Suppressor macrophage treated with lipopolysaccharide for 1 hour (primary cell): ENCODE measurements at regions not wholly inside any gene's neighbourhood (a gene's known extent, or its start where the extent isn't known, plus 50 kb on each side); places are given as distances from the start of the nearest gene placed in this dataset.

Source experiments
- DNase-seq, 3 donors: peaks; one replicate each; pipeline ENCODE4 v3.0.0-alpha.2; 2020 to 2022

DNA sequence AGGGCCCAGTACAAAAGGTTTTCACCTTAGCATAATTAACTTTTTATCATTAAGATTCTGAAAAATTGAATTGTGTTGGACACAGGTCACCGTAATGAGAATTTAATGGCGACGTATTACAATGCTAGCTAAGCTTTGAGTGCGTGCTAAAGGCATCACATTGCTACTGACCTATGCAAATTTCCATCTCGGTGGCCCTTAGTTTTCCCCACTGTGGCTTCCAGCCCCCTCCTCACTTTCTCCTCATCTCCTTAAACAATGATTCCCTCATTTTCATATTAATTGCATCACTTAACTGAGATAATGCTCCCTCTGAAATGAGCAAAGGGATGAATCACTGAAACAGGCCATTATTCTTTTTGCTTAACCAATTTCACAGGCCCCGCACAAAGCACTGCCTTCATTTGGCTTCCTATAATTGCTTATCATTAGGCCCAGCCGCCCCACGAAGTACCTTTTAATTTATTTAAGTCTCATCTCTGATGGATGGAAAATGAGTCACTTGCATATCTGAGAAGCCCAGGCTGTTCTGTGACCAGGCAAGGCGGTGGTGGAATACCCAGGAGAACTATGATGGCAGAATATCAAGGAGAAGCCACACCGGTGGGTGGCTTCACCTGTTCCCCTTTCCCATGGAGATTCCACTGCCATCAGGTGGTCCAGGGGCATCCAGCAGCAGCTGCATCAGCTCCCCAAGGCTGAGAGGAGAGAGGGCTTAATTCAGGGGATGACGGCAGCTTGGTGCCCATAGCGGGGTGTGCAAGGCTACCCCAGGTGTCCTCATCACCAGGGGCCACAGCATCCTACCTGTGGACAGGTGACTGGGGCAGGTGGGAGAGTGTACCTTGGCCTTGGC is 223.8 kb upstream of the BOD1L1 start:
- no peak for DNase-seq

DNA sequence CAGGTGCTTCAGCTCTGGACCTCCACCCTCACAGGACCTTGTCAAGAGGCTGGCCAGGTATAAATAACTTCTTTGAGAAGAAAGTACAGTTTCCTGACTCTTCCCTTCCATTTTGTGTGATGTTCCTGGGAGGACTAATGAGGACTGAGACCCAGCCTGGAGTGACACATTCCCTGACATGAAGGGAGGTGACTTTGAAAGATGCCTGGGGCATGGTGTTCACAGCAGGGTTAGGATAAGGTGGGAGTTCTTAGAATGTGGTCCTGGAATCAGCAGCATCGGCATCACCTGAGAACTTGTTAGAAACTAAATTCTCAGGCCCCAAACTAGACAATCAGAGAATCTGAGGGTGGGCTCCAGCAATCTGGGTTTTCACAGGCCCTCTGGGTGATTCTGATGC is 224.9 kb upstream of the BOD1L1 start:
- no peak for DNase-seq

DNA sequence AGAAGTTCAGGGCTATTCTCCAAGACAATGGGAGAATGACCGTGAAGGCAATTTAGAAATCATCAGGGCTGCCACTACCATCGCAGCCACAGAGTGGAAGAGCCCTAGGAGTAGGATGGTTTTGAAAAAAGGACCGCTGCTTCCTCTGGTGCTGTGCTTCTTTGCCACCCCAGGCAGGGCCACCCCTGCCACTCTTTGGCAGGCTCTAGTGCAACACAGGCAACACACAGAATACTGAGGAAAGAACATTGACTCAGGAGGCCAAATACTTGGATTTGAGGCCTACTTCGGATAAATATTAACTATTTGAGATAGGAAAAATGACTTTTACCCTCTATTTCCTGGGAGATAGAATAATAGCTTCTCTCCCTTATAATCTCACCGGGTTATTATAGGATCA is 228.9 kb upstream of the BOD1L1 start:
- DNase-seq, result no peak

DNA sequence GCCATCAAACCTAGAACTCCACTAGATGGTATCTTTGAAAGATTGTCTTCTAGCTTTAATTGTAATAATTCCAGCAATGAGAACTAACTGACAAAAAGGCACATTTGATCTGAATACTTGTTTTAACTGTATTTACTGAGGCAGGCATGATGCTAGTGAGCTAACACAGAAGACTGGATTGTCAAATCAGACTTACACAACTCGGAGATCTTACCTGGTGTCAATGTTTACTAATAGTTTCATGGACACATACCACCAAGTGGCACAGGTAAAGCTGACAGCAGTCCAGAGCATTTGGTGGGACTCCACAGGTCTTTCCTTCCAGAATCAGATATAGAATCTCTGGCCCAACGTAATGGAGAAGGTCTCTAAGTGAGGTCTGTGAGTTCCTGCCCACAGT is 229.9 kb upstream of the BOD1L1 start:
- DNase-seq, result no peak

DNA sequence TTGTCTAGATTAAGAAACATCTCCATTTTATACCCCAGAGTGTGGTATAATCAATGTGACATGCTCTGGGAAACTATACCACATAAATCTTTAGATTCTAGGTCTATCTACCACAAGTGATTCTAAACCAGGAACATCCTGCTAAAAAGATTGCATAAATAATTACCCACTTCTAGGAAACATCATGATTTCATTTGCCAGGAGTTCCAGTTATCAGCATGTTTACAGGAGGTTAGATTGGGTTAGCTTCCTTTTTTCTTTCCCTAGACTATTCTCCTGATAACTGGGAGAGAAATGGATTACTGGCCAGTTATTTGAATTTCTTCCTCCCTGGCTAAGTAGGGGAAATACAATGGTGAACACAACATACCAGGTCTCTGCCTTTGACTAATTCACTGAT is 230.3 kb upstream of the BOD1L1 start:
- no peak for DNase-seq

DNA sequence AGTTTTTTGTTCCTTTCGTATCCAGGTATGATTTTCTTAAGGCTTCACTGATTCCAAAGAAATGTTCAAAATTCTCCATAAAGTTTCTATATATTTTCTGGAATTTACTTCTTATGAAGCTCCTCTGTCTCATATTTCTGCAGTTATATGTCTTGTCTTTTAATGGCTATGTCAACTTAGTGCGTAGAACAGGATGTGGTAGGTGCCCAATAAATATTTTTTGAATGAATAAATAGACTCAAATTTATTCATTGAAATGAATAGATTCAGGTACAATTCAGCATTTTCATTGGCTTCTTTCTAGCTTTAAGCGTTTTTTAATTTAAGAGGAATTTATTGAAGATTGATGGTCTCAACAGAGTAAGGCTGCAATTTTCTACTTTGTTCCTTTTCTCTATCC is 231.9 kb upstream of the BOD1L1 start:
- no peak for DNase-seq

DNA sequence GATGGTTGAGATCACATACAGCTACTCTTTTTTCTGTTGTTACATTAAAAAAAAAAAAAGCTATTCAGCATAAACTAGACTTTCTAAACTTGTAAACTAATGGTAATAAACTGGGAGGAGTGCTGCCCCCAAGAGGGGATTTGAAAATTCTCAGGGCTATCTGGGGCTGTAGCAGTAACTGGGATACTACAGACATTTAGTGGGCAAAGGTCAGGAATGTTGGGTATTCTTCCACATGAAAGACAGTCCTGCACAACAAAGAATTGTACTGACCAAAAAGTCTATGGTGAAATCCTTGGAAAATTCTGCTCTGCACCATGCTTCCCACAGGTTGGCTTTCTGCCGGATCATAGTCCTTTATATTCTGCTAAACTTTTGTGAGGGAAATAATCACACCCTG is 232.6 kb upstream of the BOD1L1 start:
- DNase-seq, result no peak

DNA sequence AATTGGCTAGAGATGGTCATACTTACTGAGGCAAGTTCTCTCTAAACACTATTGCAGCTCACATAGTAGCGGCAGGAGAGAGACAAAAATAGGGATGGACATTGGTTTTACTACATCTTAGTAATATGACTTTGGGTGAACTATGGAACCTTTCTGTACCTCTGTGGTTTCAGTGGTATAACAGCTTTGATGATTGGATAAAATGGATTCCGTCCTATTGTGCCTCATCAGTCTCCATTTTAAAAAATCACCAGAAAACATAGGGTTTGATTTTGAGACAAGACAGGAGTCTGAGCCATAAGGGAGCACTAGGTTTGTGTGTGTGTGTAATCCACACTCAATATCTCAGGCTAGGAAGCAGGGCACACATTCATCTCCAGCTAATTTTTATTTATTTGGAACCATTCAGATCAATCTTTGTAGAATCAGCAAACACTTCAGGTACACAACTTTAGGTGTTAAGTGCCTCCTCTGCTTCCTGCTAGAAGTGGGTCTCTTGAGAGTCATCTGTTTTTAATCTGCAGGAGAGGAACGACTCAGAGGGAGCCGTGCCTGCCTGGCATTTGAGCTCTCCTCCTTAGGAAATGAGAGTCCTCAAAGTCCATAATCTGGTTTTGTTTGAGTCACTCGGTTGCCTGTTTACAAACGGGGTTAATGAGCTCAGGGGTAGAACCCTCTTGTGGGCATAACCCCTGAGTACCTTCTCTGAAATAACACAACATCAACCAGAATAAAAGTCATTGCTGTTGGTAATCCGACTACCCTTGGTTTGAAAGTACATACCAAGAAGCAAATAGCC is 238.5 kb upstream of the BOD1L1 start:
- no peak for DNase-seq

DNA sequence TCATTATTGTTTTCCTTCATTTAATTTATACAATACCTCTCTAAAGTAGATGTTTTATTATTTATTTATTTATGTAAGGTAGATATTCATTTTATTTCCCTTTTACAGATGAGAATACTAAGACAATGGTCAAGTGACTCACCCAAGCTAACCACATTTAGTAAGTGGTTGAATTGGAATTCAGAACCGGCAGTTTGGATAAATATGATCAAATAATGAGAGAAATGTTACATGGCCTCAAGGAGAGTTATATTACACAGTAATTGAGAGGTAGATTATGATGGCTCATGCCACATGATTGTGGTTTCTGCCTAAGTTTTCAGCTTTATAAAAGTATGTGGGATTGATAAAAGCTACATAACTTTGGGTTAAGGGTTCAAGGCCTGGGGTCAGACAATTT is 239.4 kb upstream of the BOD1L1 start:
- DNase-seq, result no peak

DNA sequence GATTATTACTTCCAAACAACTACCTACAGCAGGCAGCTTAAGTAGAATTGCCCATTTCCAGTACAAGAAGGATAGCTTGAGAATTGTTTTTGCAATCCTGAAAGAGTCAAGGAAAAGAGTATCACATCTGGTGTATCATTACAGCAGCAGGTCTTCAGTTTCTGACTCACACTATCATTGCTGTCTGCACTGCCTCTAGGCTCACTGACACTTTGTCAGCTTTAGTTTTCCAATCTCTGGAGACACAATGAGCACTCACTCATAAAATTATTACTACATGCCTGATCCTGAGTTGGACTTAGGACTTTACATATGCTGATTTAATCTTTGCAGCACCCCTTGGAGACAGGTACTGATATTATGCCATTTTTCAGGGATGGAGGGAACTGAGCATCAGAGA is 244.6 kb upstream of the BOD1L1 start:
- DNase-seq, result no peak

DNA sequence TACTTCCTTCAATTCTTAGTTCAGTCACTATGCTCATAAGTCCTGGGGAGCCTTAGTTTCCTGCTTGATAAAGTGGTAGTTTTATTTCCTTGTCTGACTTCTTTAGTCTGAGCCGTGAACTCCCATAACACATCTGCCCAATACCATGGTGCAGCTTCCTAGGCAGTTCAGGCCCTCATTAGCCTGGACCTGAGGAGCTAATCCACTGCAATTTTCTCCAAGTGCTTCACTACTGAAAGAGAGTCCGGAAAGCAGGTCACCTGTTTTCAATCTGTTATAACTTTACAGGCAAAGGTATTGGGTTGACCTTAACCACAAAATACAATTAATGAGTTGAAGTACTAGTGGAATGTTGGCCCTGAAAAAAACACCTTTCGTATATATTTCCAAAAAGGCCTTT is 245.4 kb upstream of the BOD1L1 start:
- no peak for DNase-seq

DNA sequence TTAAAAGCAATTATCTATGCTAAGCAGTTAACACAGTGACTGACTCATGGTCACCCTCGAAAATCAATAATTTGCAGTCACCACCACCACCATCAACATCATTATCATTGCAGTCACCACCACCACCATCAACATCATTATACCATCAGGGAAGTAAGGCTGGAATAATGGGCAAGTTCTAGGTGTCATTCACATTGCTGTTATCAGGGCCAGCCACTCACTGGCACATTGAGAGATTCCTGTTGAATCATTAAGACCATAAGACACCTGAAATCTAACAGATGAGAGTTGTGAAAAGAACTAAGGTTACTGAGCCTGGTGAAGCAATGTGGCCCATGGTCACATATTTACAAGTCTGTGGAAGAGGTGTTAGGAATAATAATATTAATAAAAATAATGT is 247.7 kb upstream of the BOD1L1 start:
- no peak for DNase-seq

DNA sequence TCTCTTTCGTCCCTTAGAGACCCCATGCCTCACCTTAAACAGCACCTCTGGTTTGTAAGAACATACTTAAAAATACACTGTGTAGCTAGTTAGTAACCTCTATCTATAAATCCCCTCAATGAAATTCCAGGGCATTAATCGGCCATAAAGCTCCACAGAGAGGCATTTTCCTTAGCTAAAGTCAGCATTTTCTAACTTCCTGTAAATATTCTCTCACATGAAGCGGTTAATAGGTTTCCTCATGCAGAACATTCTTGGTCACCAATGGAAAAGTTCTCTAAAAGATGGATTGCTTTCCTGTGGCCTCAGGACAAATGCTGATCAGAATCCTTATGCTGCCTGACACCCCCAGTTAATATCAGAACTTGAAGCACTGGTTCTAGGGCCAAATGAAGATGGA is 248.6 kb upstream of the BOD1L1 start:
- DNase-seq, result no peak

DNA sequence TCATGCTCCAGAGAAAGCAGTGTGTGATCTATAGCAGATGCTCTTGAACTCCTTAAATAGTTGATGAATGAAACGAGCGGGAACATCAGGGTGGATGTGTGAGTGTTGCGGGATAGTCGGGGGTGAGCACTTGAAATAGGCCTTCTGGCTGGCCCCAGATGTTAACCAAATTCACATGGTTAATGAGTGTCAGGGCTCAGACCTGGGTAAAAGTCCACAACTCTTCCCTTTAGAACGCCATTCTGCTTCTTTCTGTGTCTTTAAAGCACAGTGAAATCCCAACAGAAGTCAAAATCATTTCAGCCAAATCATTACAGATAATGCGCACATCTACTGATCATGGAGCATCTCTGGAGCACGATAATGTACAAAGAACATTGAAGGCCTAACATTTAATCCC is 249.4 kb upstream of the BOD1L1 start:
- DNase-seq, result no peak

DNA sequence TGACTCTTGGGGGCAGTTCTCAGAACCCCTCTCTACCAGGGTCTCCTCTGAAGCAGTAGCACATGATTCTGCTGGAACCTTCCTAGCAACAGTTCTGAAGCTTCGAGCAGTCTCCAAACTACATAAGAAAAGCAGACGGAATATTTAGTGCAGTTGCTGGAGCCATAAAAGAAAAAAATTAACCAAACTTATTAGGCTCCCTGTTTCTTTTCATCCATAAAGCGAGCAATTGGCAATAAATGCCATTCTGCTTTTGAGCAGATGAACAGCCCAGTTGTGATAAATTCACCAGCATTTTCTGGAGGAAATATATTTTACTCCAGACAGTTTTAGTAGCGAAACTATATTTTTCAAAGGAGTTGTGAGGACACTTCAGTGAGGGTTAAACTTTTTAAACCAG is 250.1 kb upstream of the BOD1L1 start:
- DNase-seq, result no peak

DNA sequence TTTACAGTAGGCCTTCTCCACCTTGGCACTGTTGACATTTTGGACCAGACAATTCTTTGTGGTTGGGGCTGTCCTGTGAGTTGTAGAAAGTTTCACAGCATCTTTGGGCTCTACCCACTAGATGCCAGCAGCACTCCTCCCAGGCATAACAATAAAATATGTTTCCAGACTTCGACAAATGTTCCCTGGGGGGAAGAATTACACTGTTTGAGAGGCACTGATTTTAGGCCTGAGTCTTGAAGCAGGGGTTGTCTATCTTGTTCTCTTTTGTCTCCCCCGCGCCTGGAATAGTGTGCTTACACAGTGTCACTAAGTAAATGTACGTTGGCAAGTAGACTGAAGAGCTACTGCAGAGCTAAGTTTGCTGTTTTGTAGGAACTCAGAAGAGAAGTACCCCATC is 254.4 kb upstream of the BOD1L1 start:
- DNase-seq, result no peak

DNA sequence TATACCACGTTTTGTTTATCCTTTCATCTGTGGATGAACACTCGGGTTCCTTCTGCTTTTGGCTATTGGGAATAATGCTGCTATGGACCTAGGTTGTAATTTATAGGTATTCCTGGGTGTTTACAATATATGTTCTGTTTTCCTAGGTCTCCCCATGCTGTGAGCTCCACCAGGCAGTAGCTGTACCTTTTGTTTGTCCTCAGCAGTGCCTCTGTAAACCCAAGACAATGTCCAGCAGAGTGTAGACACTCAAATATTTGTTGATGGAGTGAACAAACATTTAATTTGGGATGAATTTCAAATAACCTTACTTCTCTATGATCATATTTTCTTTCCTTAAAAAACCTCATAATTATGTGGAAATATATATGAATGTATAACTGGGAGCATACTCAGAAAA is 259.5 kb upstream of the BOD1L1 start:
- no peak for DNase-seq

DNA sequence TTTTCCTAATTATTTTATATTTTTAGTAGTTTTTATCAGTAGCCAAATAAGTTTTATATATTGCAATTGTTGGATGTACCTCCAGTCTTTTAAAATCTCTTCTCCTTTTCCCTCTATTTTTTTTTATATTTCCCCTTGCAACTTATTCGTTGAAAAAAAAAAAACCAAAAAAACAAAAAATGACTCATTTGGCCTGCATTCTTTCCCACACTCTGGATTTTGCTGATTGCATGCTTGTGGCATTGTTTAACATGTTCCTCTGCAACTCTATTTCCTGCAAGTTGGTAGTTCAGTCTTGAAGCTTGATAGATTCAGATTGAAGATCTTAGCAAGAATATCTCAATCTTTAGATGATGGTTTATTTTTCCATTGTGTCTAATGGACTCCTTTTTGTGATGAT is 260.6 kb upstream of the BOD1L1 start:
- DNase-seq, result peak in 2 of 3 donors; percentile 16 to 34

DNA sequence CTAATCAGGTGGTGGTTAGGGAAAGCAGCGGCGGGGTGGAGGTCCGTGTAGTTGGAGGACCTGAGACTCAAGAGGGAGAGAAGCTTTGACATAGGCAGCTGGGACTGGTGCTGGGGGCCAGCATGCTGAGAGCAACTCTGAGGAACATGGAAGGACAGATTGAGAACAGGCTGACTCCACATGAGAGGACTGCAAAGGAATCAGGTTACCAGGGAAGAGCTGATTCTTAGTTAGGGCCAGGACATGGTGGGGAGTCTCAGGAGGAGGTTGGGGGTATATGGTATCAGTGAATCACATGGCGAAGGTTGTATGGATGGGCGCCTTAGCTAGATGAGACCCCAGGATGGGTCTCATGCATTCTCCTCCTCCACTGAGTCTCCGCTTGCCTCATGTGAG is 264.0 kb upstream of the BOD1L1 start:
- no peak for DNase-seq

DNA sequence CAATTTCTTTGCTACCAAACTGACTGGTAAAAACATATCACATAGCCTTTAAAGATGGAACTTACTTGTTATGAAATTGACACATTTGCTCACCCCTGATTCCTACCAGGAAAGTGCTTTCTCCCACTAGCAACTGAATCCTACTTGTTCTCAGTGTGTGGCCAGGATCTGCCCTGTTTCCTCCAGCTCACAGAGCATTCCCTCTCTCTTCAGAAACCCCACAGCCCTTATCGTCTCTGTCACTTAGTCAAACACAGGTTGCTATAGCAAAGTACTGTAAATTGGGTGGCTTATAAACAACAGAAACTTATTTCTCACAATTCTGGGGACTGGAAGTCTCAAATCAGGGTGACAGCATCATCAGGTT is 265.2 kb upstream of the BOD1L1 start:
- DNase-seq, result no peak

DNA sequence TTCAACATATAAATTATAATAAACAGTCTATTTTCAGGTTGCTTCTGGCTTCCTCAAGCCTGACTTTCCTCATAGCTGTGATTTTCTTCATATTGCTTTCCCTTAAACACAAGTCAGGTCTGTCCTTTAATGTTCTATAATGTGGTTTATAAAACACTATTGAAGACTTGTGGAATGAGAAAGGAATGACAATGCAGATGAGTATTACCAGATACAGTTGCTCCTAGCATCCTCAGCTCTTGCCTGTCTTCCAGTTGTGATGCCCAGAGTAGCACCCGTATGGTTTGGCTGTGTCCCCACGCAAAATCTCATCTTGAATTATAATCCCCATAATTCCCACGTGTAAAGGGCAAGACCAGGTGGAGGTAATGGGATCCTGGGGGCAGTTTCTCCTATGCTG is 265.7 kb upstream of the BOD1L1 start:
- no peak for DNase-seq

DNA sequence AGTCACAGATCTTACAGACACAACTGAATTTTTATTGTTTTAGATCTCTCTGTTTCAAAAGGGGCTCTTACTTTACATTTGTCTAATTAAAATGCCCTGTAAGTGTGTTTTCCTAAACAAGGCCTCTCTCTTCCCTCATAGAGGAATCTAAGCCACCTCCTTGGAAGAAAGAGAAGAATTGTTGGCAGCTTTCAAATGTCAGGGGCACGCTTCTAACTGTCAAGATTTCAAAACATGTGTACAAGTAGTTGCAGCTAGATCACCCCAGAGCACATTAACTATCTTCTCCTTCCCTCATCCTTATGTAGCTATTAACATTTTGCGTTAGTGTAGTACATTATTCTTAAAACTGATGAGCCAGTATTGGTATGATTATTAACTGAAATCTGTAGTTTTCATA is 266.5 kb upstream of the BOD1L1 start:
- no peak for DNase-seq

DNA sequence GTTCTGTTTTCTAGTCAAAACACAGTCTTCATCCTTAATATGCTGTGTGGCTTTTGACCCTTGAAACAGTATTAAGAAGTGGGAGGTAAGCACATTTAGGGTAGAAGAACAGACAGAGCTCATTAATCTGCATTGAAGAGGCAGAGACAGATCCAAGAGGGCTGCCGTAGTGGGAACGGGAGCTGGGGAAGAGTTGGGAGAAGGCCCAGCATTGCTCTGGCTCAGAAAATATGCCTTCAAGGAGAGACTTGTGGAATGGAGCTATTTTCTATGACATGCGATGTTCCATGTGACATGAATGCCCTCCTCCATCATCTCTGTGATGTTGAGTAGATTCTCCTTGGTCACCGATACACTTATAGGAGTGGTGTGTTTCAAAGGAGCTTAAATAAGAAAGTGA is 273.3 kb upstream of the BOD1L1 start:
- DNase-seq, result no peak

DNA sequence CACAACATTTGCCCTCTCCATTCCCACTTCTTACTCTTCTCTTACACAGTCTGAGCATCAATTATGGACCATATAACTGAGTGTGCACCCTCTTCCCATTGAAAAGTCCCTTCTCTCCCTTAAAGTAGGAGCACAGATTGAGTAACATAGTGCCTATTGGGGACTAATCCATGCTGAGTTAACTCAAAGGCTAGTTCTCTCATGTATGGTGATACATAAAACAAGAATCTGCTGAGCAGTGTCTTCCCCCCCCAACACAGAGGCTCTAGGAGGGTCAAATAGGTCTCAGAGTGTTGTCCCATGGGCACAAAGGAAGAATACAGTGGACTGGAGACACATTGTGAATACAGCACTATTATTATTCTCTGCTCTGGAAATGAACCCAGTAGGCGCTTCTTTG is 274.6 kb upstream of the BOD1L1 start:
- DNase-seq, result no peak

DNA sequence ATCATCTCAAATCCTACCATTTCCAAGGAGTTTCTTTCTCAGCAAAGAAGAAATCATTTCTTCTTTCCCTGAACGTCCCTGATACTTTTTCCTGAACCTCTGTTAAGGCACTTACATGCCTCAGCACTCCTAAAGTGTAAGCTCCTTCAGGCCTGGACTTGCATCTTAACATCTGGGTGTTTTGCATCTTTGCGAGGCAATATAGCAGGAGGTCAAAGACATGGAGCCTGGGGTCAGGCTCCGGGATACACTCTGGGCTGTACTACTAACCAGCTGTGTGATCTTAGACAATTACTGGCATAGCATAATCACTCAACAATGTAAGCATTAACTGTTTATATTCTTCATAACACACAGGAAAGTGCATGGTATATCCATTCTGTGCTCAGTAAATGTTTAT is 275.5 kb upstream of the BOD1L1 start:
- DNase-seq, result no peak
